ENCODE measurements at regions not wholly inside any gene's neighbourhood (a gene's known extent, or its start where the extent isn't known, plus 50 kb on each side); places are given as distances from the start of the nearest gene placed in this dataset.

GRCh38 chr3:177521305-177521704 lies 324.0 kb upstream of the TBL1XR1 start (continued):
- TF ChIP-seq CHD7 (IDR thresholded peaks at IDR 0.05; ENCODE audit: insufficient replicate concordance, low read length) = no peak
- TF ChIP-seq ASH2L (IDR thresholded peaks at IDR 0.05; ENCODE audit: low read length) = peak; percentile 88
- no peak for TF ChIP-seq FOSL1 (IDR thresholded peaks at IDR 0.05; ENCODE audit: insufficient read depth, low read depth, low read length)
- no peak for TF ChIP-seq CHD1 (IDR thresholded peaks at IDR 0.05; ENCODE audit: low read depth, low read length)
- no peak for TF ChIP-seq EGR1 (IDR thresholded peaks at IDR 0.05; ENCODE audit: borderline replicate concordance, low read depth, low read length)
- no peak for TF ChIP-seq SRF (IDR thresholded peaks at IDR 0.05; ENCODE audit: low read depth, low read length)
- no peak for TF ChIP-seq RXRA (IDR thresholded peaks at IDR 0.05; ENCODE audit: insufficient read depth, low read depth, low read length)
- no peak for TF ChIP-seq TEAD4 (IDR thresholded peaks at IDR 0.05; ENCODE audit: low read depth, low read length)
- TF ChIP-seq GTF2F1 (IDR thresholded peaks at IDR 0.05; ENCODE audit: borderline replicate concordance, low read depth, low read length) = no peak
- TF ChIP-seq KDM1A (IDR thresholded peaks at IDR 0.05; ENCODE audit: borderline replicate concordance, low read length) = no peak
- TF ChIP-seq GABPA (IDR thresholded peaks at IDR 0.05; ENCODE audit: borderline replicate concordance, insufficient read depth, low read length) = no peak
- TF ChIP-seq SP2 (IDR thresholded peaks at IDR 0.05; ENCODE audit: low read length) = no peak
- no peak for TF ChIP-seq SP4 (IDR thresholded peaks at IDR 0.05; ENCODE audit: low read length)
- TF ChIP-seq SIX5 (IDR thresholded peaks at IDR 0.05; ENCODE audit: low read depth, low read length) = no peak
